Stimulated activated memory B cell treated with anti-CD40 and anti-IgM and Interleukin-4, amounts not matched to agents 10 μg/mL and 1 μg/mL and 100 μg/mL, for 72 hours (primary cell): ENCODE measurements at regions not wholly inside any gene's neighbourhood (a gene's known extent, or its start where the extent isn't known, plus 50 kb on each side); places are given as distances from the start of the nearest gene placed in this dataset.
"Not testable (repeated sequence)": the region's sequence is repeated elsewhere in the genome, so short reads cannot be mapped to it uniquely, and the experiment has no call there.

ENCODE experiments used
- ATAC-seq: fragments of 150-1000 bp; cut with Tn5 transposase; 2 replicates; pipeline ENCODE4 v1.10.0; 2021
- H3K27ac Mint-ChIP-seq: one replicate; pipeline ENCODE4 v1.8.0; 2022; ENCODE audit warnings: mild to moderate bottlenecking, mixed read lengths
- H3K27me3 Mint-ChIP-seq: one replicate; pipeline ENCODE4 v1.8.0; 2022; ENCODE audit warnings: mixed read lengths
- H3K36me3 Mint-ChIP-seq: one replicate; pipeline ENCODE4 v1.8.0; 2022; ENCODE audit warnings: mixed read lengths
- H3K4me1 Mint-ChIP-seq: one replicate; pipeline ENCODE4 v1.8.0; 2022; ENCODE audit warnings: mixed read lengths
- H3K4me3 Mint-ChIP-seq: one replicate; pipeline ENCODE4 v1.8.0; 2022; ENCODE audit warnings: mild to moderate bottlenecking, moderate library complexity, mixed read lengths
- H3K9me3 Mint-ChIP-seq: one replicate; pipeline ENCODE4 v1.8.0; 2022; ENCODE audit warnings: mixed read lengths

DNA sequence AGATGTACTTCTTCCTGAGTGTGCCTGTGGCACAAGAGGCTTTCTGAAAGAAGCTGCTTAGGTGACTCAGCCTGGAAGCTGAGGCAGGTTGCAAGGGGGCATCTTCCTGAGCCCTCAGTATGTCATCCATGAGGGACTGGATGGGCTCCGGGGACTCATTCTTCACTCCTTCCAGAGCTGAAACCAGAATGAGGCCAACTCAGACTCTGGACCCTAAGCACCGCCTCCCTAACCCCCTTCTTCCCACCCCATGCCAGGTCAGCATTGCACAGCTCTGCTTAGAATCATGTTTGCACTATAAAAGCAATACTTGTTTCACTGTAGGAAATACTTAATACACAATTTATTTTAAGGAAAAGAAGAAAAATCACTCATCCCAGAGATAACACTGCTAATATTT lies 138.3 kb downstream of the KLRB1 start:
- not testable (repeated sequence) for H3K27me3 Mint-ChIP-seq, H3K27ac Mint-ChIP-seq, H3K4me3 Mint-ChIP-seq, ATAC-seq, H3K36me3 Mint-ChIP-seq, H3K9me3 Mint-ChIP-seq
- H3K4me1 Mint-ChIP-seq = peaks cover 16% of the 10 kb centered on the region

GRCh38 chr12:9468998-9469397 lies 138.7 kb downstream of the KLRB1 start:
- not testable (repeated sequence) for H3K4me3 Mint-ChIP-seq, H3K9me3 Mint-ChIP-seq, H3K36me3 Mint-ChIP-seq, ATAC-seq, H3K27me3 Mint-ChIP-seq
- Mint-ChIP-seq H3K4me1 (peaks cover 16% of the 10 kb centered on the region), H3K27ac (peak overlapping the region; percentile 22)

GRCh38 chr12:9468144-9468543 lies 139.6 kb downstream of the KLRB1 start:
- not testable (repeated sequence) for ATAC-seq, H3K27ac Mint-ChIP-seq

DNA sequence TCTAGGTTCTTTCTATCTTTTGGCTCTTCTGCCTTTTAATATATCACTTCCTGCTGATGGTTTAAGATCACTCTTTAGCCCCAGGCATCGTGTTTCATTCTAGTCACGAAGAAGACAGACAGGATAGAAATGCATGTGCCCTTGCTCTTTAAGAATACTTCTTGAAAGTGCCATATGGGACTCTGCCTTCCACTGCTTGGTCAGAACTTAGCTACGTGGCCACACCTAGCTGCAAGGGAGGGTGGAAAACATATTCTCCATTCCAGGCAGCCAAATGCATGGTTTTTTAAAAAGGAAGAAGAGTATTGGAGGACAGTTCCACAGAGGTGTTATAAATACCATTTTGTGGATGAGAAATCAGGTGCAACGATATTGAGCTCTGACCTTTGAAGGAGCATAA lies 143.3 kb downstream of the KLRB1 start:
- Mint-ChIP-seq H3K27ac (no peak overlapping the region), H3K36me3 (no peaks in the 10 kb centered on the region), H3K9me3 (no peaks in the 10 kb centered on the region), H3K27me3 (no peaks in the 10 kb centered on the region), H3K4me1 (peaks cover 5% of the 10 kb centered on the region), H3K4me3 (no peak overlapping the region)
- ATAC-seq = no peak

More at GRCh38 chr12:9468144-9468543, 139.6 kb downstream of the KLRB1 start:
- not testable (repeated sequence) for H3K4me3 Mint-ChIP-seq, H3K36me3 Mint-ChIP-seq, H3K27me3 Mint-ChIP-seq, H3K9me3 Mint-ChIP-seq
- peaks cover 16% of the 10 kb centered on the region for H3K4me1 Mint-ChIP-seq

GRCh38 chr12:9455516-9455915 lies 152.2 kb downstream of the KLRB1 start:
- H3K27me3 Mint-ChIP-seq, H3K27ac Mint-ChIP-seq, H3K36me3 Mint-ChIP-seq, H3K4me3 Mint-ChIP-seq, ATAC-seq, H3K4me1 Mint-ChIP-seq, H3K9me3 Mint-ChIP-seq: not testable (repeated sequence)

DNA sequence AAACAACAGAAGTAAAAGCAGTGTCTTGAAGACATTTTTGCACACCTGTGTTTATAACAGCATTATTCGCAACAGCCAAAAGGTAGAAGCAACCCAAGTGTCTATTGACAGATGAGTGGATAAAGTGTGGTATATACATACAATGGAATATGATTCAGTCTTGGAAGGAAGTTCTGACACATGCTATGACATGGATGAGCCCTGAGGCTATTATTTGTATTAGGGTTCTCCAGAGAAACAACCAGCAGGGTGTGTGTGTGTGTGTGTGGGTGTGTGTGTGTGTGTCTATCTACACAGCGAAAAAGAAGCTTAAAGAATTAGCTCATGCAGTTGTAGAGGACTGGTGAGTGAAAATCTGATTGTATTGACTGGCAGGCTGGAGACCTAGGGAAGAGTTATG lies 153.7 kb downstream of the KLRB1 start:
- not testable (repeated sequence) for ATAC-seq, H3K27me3 Mint-ChIP-seq

DNA sequence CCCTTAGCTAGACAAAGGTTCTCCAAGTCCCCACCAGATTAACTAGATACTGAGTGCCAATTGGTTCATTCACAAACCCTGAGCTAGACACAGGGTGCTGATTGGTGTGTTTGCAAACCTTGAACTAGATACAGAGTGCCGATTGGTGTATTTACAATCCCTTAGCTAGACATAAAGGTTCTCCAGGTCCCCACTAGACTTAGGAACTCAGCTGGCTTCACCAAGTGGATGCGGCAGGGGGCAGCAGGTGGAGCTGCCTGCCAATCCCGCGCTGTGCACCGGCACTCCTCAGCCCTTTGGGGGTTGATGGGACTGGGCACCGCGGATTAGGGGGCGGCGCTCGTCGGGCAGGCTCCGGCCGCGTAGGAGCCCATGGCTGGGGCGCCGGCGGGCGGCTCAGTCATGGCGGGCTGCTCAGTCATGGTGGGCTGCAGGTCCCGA lies 157.6 kb downstream of the KLRB1 start:
- not testable (repeated sequence) for H3K36me3 Mint-ChIP-seq, H3K9me3 Mint-ChIP-seq, ATAC-seq, H3K27ac Mint-ChIP-seq, H3K27me3 Mint-ChIP-seq
- Mint-ChIP-seq H3K4me1 (peaks cover 20% of the 10 kb centered on the region), H3K4me3 (peak overlapping the region; percentile 12)

More for the DNA sequence above, 153.7 kb downstream of the KLRB1 start:
- H3K36me3 Mint-ChIP-seq, H3K4me3 Mint-ChIP-seq, H3K27ac Mint-ChIP-seq, H3K4me1 Mint-ChIP-seq, H3K9me3 Mint-ChIP-seq: not testable (repeated sequence)

DNA sequence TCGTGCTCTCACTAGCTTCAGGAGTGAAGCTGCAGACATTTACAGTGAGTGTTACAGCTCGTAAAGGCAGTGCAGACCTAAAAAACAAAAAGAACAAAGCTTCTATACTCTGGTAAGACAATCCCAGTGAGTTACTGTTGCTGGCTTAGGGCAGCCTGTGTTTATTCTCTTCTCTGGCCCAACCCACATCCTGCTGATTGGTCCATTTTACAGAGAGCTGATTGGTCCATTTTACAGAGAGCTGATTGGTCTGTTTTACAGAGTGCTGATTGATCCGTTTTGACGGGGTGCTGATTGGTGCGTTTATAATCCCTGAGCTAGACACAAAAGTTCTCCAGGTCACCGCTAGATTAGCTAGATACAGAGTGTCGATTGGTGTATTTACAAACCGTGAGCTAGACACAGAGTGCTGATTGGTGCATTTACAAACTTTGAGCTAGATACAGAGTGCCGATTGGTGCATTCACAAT lies 158.0 kb downstream of the KLRB1 start:
- H3K27ac Mint-ChIP-seq, H3K27me3 Mint-ChIP-seq, H3K9me3 Mint-ChIP-seq, ATAC-seq, H3K4me3 Mint-ChIP-seq, H3K36me3 Mint-ChIP-seq: not testable (repeated sequence)
- H3K4me1 Mint-ChIP-seq = peaks cover 20% of the 10 kb centered on the region

- peak overlapping the region; percentile 99 for H3K4me3 Mint-ChIP-seq
- no peaks in the 10 kb centered on the region for H3K27me3 Mint-ChIP-seq
- peaks cover 20% of the 10 kb centered on the region for H3K4me1 Mint-ChIP-seq
- no peaks in the 10 kb centered on the region for H3K36me3 Mint-ChIP-seq
- no peak for ATAC-seq
- no peaks in the 10 kb centered on the region for H3K9me3 Mint-ChIP-seq
- H3K27ac Mint-ChIP-seq = no peak overlapping the region
Observed at GRCh38 chr12:9449181-9449580, 158.5 kb downstream of the KLRB1 start.

GRCh38 chr12:9448648-9449047 lies 159.1 kb downstream of the KLRB1 start:
- not testable (repeated sequence) for H3K27me3 Mint-ChIP-seq, H3K9me3 Mint-ChIP-seq, H3K36me3 Mint-ChIP-seq, ATAC-seq
- Mint-ChIP-seq H3K4me3 (peak overlapping the region; percentile 99), H3K4me1 (peaks cover 20% of the 10 kb centered on the region), H3K27ac (peak overlapping the region; percentile 95)

- peak; percentile 88 for ATAC-seq
- Mint-ChIP-seq H3K4me1 (peaks cover 20% of the 10 kb centered on the region), H3K27ac (peak overlapping the region; percentile 95), H3K4me3 (peak overlapping the region; percentile 99)
- H3K9me3 Mint-ChIP-seq, H3K27me3 Mint-ChIP-seq, H3K36me3 Mint-ChIP-seq: not testable (repeated sequence)
Observed at GRCh38 chr12:9447791-9448614, 159.7 kb downstream of the KLRB1 start.

GRCh38 chr12:9446883-9447761 lies 160.6 kb downstream of the KLRB1 start:
- peak; percentile 14 for ATAC-seq
- Mint-ChIP-seq H3K4me3 (peak overlapping the region; percentile 99), H3K4me1 (peaks cover 20% of the 10 kb centered on the region), H3K27ac (peak overlapping the region; percentile 95)
- H3K9me3 Mint-ChIP-seq, H3K27me3 Mint-ChIP-seq, H3K36me3 Mint-ChIP-seq: not testable (repeated sequence)

GRCh38 chr12:9440428-9440827 lies 167.3 kb downstream of the KLRB1 start:
- H3K9me3 Mint-ChIP-seq, H3K27ac Mint-ChIP-seq, H3K4me3 Mint-ChIP-seq, H3K36me3 Mint-ChIP-seq, ATAC-seq, H3K4me1 Mint-ChIP-seq, H3K27me3 Mint-ChIP-seq: not testable (repeated sequence)

- H3K4me3 Mint-ChIP-seq, ATAC-seq: not testable (repeated sequence)
Observed at GRCh38 chr12:9435682-9436081, 172.0 kb downstream of the KLRB1 start.

DNA sequence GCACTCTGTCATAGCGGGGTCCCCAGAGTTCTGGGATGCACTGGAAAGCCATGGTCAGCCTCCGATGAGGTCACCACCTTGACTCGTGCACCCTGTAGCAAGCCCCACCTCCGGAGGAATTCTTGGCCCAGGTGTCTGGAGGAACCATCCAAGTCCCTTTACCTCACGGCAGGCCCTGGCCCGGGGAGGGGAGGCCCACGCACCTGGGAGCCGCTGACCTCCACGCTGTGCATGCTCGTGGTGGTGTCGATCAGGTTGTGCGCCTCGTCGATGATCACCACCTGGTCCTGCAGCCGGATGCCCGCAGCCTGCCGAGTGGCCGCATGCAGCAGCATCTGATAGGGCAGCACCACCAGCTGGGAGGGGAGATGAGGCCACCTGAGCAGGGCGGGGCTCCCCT lies 177.3 kb downstream of the KLRB1 start:
- not testable (repeated sequence) for H3K4me3 Mint-ChIP-seq, ATAC-seq, H3K27ac Mint-ChIP-seq, H3K9me3 Mint-ChIP-seq, H3K36me3 Mint-ChIP-seq, H3K27me3 Mint-ChIP-seq, H3K4me1 Mint-ChIP-seq

More at GRCh38 chr12:9435682-9436081, 172.0 kb downstream of the KLRB1 start:
- H3K27me3 Mint-ChIP-seq, H3K36me3 Mint-ChIP-seq, H3K4me1 Mint-ChIP-seq, H3K27ac Mint-ChIP-seq, H3K9me3 Mint-ChIP-seq: not testable (repeated sequence)
